ENCODE measurements at regions not wholly inside any gene's neighbourhood (a gene's known extent, or its start where the extent isn't known, plus 50 kb on each side); places are given as distances from the start of the nearest gene placed in this dataset.
"Not testable (repeated sequence)": the region's sequence is repeated elsewhere in the genome, so short reads cannot be mapped to it uniquely, and the experiment has no call there.

GRCh38 chr12:126899926-126900792, 1366.8 kb upstream of the TMEM132C start:
- DNase-seq (ENCODE audit: low spot score), result no peak

DNA sequence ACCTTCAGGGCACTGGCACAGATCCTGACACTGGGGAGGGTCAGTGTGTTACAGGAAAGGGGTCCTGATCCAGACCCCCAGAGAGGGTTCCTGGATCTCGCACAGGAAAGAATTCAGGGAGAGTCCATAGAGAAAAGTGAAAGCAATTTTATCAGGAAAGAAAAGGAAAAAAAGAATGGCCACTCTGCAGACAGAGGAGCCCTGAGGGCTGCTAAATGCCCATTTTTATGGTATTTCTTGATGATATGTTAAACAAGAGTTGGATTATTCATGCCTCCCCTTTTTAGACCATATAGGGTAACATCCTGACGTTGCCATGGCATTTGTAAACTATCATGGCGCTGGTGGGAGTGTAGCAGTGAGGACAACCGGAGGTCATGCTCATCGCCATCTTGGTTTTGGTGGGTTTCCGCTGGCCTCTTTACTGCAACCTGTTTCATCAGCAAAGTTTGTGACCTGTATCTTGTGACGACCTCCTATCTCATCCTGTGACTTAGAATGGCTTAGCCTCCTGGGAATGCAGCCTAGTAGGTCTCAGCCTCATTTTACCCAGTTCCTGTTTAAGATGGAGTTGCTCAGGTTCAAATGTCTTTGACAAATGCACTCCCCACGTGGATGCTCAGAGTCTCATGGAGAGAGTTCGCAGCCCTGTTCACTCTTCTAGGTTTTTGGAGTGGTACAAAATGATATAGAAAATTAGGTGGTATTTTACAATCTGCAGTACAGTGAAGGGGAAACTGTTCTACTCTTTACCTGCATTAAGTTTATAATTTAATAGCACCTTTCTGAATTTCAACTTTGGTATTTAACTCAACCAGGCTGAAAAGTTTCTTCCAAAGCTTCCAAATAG, 1363.7 kb upstream of the TMEM132C start:
- DNase-seq (ENCODE audit: low spot score), result no peak

GRCh38 chr12:126905752-126906151, 1361.2 kb upstream of the TMEM132C start:
- DNase-seq (ENCODE audit: low spot score), result no peak

DNA sequence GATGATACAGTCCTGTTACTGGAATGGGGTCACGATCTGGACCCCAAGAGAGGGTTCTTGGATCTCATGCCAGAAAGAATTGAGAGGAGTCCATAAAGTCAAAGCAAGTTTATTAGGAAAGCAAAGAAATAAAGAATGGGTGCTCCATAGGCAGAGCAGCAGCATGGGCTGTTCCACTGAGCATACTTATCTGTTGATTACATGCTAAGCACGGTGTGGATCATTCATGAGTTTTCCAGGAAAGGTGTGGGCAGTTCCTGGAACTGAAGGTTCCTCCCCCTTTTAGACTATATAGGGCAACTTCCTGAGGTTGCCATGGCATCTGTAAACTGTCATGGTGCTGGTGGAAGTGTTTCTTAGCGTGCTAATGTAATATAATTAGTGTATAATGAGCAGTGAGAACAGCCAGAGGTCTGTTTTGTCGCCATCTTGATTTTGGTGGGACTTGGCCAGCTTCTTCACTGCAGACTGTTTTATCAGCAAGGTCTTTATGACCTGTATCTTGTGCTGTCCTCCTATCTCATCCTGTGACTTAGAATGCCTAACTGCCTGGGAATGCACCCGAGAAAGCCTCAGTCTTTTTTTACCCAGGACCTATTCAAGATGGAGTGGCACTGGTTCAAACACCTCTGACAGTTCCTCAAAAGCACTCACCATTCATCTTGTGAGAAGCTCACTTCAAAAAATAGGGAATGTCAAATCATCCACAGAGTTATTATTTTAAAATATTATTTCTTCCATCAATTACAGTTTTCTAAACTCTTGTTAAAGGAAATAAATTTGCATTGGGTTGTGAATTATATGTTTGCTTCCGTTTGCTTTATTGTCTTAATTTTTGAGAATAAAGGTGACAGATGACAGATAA, 1358.8 kb upstream of the TMEM132C start:
- DNase-seq (ENCODE audit: low spot score), result peak; percentile 49

- no peak for DNase-seq (ENCODE audit: low spot score)
These were observed 1358.2 kb upstream of the TMEM132C start for GRCh38 chr12:126908765-126909142.

- no peak for DNase-seq (ENCODE audit: low spot score)
These were observed 1356.4 kb upstream of the TMEM132C start for GRCh38 chr12:126910570-126910969.

- no peak for DNase-seq (ENCODE audit: low spot score)
These were observed 1354.9 kb upstream of the TMEM132C start for GRCh38 chr12:126912111-126912510.

DNA sequence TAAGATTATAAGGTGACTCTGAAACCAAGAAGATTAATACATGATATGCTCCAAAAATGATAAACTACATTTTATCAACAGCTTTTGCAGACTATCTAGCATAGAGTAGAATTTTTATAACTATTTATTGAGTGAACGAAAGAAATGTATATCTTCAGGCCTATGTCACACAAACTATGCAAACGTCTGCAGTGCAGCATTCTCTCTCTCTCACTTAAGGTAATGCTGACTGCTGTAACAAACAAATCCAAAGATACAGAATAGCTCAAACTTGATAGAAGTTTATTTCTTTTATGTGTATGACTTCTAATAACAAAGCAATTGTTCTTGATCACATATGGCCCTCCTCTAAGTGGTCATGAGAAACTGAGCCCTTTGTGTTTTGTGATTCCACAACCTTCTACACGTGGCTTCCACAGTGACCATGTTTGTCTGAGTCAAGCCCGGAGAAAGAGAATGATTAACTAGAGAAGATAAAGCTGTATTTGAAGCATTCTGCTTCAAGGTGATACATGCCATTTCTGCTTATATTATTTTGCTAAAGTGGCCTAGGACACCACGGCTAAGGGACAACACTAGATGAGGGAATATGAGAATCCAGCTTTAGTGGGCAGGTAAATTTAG, 1352.7 kb upstream of the TMEM132C start:
- DNase-seq (ENCODE audit: low spot score), result no peak

GRCh38 chr12:126915309-126915708, 1351.7 kb upstream of the TMEM132C start:
- no peak for DNase-seq (ENCODE audit: low spot score)

DNA sequence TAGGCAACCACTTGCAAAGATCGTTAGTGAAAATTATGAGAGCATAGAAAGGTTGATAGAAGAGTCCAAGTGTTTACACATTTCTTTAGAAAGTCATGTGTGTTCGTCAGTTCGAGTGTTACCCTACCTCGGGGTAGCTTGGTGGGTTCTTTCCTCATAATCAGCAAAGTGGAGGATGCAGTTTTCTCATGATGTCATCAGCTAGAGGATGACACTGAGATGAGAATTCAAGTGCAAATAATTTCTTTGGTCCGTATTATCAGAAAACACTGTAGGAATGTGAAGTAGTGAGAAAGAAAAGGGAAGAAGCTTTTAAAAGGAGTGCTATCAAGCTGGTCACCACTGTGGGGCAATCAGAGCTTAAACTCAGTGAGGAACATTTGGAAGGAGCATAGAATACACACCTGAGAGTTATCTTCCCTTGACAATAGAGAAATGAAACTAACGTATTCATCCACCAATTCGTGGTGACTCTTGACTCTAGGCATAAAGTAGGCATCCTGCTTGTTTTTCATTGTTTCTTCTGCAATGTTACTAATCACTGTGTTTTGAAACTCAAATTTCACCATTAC, 1340.9 kb upstream of the TMEM132C start:
- no peak for DNase-seq (ENCODE audit: low spot score)

DNA sequence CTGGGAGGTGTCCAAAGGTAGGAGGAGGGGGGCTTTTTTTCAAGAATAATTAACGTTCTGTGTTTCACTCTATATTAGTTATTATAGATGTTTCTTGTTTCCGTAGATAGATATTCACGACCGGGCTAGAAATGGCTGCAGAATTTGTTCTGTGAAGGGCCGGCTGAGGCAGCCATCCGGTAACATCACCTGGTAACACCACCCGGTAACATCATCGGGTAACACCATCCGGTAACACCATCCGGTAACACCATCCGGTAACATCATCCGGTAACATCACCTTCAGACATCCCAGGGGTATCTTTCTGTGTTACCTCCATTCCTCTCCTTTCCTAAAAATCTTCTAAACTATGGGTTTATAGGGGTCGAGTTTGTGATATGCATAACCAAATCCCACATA, 1336.7 kb upstream of the TMEM132C start:
- no peak for DNase-seq (ENCODE audit: low spot score)

- no peak for DNase-seq (ENCODE audit: low spot score)
These were observed 1334.8 kb upstream of the TMEM132C start for GRCh38 chr12:126932156-126932555.

DNA sequence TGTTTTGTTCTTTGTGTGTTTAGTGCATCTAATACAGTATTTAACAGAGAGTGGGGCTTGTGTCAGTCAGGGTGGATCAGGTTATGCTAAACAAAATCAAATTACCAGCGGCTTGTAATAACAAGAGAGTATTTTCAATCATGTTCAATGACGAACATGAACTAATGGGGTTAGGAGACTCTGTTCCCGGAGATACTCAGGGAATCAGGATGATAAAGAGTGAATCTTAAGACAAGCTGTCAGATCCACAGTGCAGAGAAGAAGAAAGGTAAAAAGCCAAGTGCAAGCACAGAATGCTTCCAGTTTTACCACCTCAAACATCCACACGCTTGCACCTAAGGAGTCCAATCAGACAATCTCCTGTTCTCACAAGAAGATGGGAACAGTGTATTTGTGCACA, 1331.5 kb upstream of the TMEM132C start:
- no peak for DNase-seq (ENCODE audit: low spot score)

DNA sequence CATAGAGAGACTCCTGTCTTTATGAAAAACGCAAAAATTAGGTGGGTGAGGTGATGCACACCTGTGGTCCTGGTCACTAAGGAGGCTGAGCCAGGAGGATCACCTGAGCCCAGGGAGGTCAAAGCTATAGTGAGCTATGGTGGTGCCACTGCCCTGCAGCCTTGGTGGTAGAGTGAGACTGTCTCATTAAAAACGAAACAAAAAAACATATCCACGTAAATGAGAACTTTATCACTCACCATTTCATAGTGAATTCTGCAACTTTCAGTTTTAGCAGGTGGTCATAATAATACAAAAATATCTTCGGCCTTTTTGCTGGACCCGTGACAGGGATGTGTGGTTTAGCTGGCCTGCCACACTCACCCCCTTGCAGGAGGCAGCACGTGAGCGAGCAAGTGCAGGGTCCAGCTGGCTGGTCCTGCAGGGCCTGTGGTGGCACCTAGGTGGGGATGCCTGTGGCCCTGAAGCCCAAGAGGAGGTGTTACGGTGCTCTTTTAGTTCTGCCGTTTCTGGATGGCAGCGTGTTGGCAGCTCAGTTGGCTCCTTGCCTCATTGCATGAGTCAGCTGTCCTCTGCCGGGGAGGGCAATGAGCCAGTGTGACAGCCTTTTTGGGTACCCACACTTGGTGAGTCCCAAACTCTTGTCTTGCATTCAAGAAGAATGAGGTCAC, 1330.7 kb upstream of the TMEM132C start:
- DNase-seq (ENCODE audit: low spot score), result no peak

GRCh38 chr12:126937431-126937830, 1329.5 kb upstream of the TMEM132C start:
- DNase-seq (ENCODE audit: low spot score), result no peak

- no peak for DNase-seq (ENCODE audit: low spot score)
These were observed 1322.3 kb upstream of the TMEM132C start for GRCh38 chr12:126944684-126945083.

- not testable (repeated sequence) for DNase-seq (ENCODE audit: low spot score)
These were observed 1320.0 kb upstream of the TMEM132C start for GRCh38 chr12:126946958-126947357.

- DNase-seq (ENCODE audit: low spot score), result no peak
These were observed 1317.4 kb upstream of the TMEM132C start for GRCh38 chr12:126949558-126949957.

DNA sequence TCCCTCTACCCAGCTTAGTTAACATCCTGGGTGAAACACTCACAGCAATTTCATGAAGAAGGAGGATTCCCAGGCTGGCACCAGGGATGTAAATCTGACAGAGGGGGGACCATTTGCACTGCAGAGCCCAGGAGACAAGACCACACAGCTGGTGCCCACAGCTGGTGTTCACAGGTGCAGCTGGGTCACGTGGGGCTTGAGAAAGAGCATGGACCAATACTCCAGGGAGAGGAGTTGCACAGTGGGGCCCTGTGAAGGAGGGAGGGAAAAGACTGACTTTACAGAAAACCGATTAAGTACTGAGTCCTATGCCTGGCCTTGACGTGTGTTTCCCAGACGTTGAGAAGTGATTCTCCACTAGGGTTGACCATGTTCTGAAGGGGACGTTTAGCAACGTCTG, 1316.7 kb upstream of the TMEM132C start:
- no peak for DNase-seq (ENCODE audit: low spot score)
